ENCODE measurements at regions not wholly inside any gene's neighbourhood (a gene's known extent, or its start where the extent isn't known, plus 50 kb on each side); places are given as distances from the start of the nearest gene placed in this dataset.
"Not testable (repeated sequence)": the region's sequence is repeated elsewhere in the genome, so short reads cannot be mapped to it uniquely, and the experiment has no call there.

DNA sequence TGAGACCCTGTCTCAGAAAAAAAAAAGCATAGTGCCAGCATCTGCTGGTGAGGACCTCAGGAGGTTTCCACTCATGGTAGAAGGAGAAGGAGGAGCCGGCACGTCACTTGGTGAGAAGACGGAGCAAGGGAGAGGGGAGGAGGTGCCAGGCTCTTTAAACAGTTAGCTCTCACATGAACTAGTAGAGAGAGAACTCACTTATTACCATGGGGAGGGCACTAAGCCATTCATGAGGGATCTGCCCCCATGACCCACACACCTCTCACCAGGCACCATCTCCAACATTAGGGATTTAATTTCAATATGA lies 62.9 kb upstream of the VKORC1L1 start:
- DNase-seq (ENCODE audit: extremely low read depth, low read depth), result no peak
- TF ChIP-seq, protein P1, sequence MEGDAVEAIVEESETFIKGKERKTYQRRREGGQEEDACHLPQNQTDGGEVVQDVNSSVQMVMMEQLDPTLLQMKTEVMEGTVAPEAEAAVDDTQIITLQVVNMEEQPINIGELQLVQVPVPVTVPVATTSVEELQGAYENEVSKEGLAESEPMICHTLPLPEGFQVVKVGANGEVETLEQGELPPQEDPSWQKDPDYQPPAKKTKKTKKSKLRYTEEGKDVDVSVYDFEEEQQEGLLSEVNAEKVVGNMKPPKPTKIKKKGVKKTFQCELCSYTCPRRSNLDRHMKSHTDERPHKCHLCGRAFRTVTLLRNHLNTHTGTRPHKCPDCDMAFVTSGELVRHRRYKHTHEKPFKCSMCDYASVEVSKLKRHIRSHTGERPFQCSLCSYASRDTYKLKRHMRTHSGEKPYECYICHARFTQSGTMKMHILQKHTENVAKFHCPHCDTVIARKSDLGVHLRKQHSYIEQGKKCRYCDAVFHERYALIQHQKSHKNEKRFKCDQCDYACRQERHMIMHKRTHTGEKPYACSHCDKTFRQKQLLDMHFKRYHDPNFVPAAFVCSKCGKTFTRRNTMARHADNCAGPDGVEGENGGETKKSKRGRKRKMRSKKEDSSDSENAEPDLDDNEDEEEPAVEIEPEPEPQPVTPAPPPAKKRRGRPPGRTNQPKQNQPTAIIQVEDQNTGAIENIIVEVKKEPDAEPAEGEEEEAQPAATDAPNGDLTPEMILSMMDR (IDR thresholded peaks at IDR 0.05; ENCODE audit: low read depth, low read length), result no peak

DNA sequence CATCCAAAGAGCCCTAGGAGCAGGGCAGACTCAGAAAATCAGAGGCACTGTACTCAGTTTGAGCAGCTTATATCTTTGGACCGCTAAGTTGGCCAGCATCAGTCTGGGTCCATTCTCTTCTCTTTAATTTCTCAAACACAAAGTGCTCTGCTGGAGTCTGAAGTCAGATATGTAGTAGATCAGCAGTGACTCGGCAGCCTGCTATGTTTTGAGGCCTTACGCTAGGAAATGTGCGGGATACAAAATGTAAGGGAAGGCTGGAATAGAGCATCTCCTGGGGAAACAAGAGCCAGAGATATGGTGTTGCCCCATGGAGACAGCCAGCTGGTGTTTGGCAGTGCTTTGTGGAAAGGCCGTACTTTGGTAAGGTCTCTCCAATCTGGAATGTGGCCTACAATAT lies 60.6 kb upstream of the VKORC1L1 start:
- TF ChIP-seq, protein P1 (IDR thresholded peaks at IDR 0.05; ENCODE audit: low read depth, low read length), result no peak

DNA sequence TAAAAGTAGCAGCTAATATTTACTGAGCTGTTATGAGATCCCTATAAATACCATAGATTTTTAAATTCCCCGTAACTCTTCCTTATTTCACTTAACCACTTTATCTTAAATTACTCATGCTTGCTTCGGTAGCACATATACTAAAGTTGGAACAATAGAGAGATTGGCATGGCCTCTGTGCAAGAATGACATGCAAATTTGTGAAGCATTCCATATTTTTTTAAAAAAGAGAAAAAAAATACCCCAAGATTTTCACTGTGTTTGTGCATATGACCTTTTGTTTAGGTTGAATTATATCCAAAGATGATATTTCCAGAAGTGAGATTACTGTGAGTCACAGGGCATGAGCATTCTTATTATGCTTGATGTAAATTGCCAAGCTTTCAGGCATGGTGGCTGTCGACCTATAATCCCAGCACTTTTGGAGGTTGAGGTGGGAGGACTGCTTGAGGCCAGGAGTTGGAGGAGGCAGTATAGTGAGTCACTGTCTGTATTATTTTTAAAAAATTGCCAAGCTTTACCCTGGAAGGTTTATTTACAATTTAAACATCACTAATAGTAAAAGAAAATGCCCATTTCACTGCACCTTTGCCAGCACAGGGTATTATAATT lies 58.2 kb upstream of the VKORC1L1 start:
- not testable (repeated sequence) for DNase-seq (ENCODE audit: extremely low read depth, low read depth)

More for the DNA sequence above, 60.6 kb upstream of the VKORC1L1 start:
- no peak for DNase-seq (ENCODE audit: extremely low read depth, low read depth)

DNA sequence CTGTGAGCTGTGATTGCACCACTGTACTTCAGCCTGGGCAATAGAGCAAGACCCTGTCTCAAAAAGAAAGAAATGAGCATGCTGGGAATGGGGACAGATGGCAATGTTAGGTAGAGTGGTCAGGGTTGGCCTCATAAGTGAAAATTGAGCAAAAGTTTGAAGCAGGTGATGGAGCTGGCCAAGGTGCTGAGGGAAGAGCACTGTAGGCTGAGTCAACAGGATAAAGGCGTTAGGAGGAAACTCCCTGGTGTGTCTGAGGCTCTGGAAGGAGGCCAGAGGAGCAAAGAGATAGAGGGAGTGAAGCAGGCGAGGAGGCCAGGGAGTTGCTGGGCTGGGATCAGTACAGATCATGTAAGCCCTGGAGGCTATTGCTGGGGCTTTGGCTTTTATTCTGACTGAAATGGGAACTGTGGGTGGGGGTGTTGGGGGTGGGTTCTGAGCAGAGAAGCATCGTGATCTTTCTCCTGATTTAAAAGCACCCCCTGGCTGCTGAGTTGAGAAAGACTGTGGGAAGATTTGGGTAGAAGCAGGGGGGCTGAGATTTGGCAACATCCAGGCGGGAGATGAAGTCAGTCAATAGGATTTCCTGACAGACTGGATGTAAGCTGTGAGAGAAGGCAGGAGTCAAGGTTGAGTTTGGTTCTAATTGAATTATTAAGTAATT lies 52.5 kb upstream of the VKORC1L1 start:
- DNase-seq (ENCODE audit: extremely low read depth, low read depth), result no peak
- TF ChIP-seq, protein P1 (IDR thresholded peaks at IDR 0.05; ENCODE audit: low read depth, low read length), result no peak
